ENCODE measurements at regions not wholly inside any gene's neighbourhood (a gene's known extent, or its start where the extent isn't known, plus 50 kb on each side); places are given as distances from the start of the nearest gene placed in this dataset.

DNA sequence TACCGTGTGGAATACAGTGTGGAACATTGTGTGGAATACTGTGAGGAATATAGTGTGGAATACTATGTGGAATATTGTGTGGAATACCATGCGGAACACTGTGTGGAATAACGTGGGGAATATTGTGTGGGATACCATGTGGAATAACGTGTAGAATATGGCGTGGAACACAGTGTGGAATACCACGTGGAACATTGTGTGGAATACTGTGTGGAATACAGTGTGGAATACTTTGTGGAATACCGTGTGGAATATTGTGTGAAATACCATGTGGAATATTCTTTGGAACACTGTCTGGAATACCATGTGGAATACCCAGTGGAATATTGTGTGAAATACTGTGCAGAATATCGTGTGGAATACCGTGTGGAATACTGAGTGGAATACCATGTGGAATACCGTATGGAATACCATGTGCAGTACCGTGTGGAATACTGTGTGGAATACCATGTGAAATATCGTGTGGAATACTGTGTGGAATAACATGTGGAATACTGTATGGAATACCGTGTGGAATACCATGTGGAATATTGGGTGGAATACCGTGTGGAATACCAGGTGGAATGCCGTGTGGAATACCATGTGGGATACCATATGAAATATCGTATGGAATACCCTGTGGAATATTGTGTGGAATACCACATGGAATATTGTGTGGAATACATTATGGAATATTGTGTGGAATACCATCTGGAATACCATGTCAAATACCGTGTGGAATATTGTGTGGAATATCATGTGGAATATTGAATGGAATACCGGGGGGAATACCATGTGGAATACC, 133.1 kb upstream of the CHST15 start:
- no peak for TF ChIP-seq SRF (IDR thresholded peaks at IDR 0.05; ENCODE audit: low read depth)
- no peak for TF ChIP-seq ZFX (IDR thresholded peaks at IDR 0.05)
- TF ChIP-seq, protein P1, sequence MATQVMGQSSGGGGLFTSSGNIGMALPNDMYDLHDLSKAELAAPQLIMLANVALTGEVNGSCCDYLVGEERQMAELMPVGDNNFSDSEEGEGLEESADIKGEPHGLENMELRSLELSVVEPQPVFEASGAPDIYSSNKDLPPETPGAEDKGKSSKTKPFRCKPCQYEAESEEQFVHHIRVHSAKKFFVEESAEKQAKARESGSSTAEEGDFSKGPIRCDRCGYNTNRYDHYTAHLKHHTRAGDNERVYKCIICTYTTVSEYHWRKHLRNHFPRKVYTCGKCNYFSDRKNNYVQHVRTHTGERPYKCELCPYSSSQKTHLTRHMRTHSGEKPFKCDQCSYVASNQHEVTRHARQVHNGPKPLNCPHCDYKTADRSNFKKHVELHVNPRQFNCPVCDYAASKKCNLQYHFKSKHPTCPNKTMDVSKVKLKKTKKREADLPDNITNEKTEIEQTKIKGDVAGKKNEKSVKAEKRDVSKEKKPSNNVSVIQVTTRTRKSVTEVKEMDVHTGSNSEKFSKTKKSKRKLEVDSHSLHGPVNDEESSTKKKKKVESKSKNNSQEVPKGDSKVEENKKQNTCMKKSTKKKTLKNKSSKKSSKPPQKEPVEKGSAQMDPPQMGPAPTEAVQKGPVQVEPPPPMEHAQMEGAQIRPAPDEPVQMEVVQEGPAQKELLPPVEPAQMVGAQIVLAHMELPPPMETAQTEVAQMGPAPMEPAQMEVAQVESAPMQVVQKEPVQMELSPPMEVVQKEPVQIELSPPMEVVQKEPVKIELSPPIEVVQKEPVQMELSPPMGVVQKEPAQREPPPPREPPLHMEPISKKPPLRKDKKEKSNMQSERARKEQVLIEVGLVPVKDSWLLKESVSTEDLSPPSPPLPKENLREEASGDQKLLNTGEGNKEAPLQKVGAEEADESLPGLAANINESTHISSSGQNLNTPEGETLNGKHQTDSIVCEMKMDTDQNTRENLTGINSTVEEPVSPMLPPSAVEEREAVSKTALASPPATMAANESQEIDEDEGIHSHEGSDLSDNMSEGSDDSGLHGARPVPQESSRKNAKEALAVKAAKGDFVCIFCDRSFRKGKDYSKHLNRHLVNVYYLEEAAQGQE (IDR thresholded peaks at IDR 0.05; ENCODE audit: low read depth): no peak
- TF ChIP-seq SIN3A (IDR thresholded peaks at IDR 0.05; ENCODE audit: low read depth): no peak
- no peak for TF ChIP-seq POLR2AphosphoS5 (IDR thresholded peaks at IDR 0.05; ENCODE audit: low read depth, low read length)
- TF ChIP-seq, protein P2, sequence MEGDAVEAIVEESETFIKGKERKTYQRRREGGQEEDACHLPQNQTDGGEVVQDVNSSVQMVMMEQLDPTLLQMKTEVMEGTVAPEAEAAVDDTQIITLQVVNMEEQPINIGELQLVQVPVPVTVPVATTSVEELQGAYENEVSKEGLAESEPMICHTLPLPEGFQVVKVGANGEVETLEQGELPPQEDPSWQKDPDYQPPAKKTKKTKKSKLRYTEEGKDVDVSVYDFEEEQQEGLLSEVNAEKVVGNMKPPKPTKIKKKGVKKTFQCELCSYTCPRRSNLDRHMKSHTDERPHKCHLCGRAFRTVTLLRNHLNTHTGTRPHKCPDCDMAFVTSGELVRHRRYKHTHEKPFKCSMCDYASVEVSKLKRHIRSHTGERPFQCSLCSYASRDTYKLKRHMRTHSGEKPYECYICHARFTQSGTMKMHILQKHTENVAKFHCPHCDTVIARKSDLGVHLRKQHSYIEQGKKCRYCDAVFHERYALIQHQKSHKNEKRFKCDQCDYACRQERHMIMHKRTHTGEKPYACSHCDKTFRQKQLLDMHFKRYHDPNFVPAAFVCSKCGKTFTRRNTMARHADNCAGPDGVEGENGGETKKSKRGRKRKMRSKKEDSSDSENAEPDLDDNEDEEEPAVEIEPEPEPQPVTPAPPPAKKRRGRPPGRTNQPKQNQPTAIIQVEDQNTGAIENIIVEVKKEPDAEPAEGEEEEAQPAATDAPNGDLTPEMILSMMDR (IDR thresholded peaks at IDR 0.05 in 2 of 3, conservative IDR thresholded peaks at IDR 0.05 in 1 of 3; ENCODE audit: borderline replicate concordance in 1 of 3, insufficient read depth in 1 of 3, low read depth in 2 of 3, low read length in 2 of 3): no peak
- TF ChIP-seq CEBPB (IDR thresholded peaks at IDR 0.05; ENCODE audit: low read depth): no peak
- TF ChIP-seq ELF1 (IDR thresholded peaks at IDR 0.05; ENCODE audit: borderline replicate concordance, low read depth): no peak
- no peak for TF ChIP-seq YY1 (IDR thresholded peaks at IDR 0.05; ENCODE audit: extremely low read depth, insufficient replicate concordance, low read depth, low read length)
- no peak for TF ChIP-seq POLR2A (IDR thresholded peaks at IDR 0.05; ENCODE audit: borderline replicate concordance, extremely low read depth, insufficient read depth, insufficient read length)
- no peak for TF ChIP-seq EZH2phosphoT487 (IDR thresholded peaks at IDR 0.05; ENCODE audit: borderline replicate concordance)
- no peak for TF ChIP-seq RAD21 (IDR thresholded peaks at IDR 0.05; ENCODE audit: low read depth)
- TF ChIP-seq EGR1 (IDR thresholded peaks at IDR 0.05; ENCODE audit: low read depth): no peak
